ENCODE measurements at regions not wholly inside any gene's neighbourhood (a gene's known extent, or its start where the extent isn't known, plus 50 kb on each side); places are given as distances from the start of the nearest gene placed in this dataset.

DNA sequence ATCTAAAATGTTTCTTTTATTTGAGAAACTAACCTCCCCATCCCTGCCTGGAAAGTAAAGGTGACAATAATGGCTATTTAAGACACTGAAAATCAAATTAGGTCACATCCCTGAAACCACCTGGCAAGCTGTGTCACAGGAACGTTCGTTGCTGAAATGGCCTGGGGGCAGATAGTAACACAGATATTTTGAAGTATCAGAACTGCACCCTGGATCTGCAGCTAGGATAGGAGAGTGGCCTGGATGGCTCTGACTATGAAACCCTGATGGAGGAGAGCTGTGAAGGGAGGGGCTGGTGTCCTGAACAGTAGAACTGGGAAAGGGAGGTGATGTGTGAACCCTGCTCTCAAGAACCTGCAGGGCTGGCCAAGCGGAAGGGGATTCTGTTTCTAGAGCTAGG lies 648.3 kb upstream of the CFAP20DC start:
- TF ChIP-seq TAF1 (IDR thresholded peaks at IDR 0.05; ENCODE audit: borderline replicate concordance, low read depth, low read length): no peak
- TF ChIP-seq POLR2A (IDR thresholded peaks at IDR 0.05; ENCODE audit: low read depth, low read length): no peak
- no peak for TF ChIP-seq POLR2AphosphoS5 (IDR thresholded peaks at IDR 0.05; ENCODE audit: low read depth, low read length)
- DNase-seq (ENCODE audit: insufficient read length) (no peak), FAIRE-seq (no peak)

DNA sequence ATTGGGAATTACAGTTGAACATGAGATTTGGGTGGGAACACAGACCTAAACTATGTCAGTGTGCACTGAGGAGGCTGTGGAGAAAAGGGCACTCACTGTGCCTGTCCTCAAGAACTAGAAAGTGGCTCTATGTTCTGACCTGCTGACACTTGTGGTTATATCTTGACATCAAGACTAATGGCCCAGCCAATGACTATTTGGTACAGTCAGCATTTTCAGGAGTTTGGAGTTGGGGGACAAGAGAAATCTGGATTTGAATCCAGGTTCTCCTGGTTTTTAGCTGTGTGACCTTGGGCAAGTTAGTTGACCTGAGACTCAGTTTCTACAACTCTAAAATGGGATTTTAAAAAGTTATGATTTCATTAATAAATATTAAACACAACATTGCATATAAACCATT lies 647.0 kb upstream of the CFAP20DC start:
- no peak for FAIRE-seq
- no peak for DNase-seq (ENCODE audit: insufficient read length)
- TF ChIP-seq POLR2AphosphoS5 (IDR thresholded peaks at IDR 0.05; ENCODE audit: low read depth, low read length): no peak
- no peak for TF ChIP-seq POLR2A (IDR thresholded peaks at IDR 0.05; ENCODE audit: low read depth, low read length)
- no peak for TF ChIP-seq TAF1 (IDR thresholded peaks at IDR 0.05; ENCODE audit: borderline replicate concordance, low read depth, low read length)

DNA sequence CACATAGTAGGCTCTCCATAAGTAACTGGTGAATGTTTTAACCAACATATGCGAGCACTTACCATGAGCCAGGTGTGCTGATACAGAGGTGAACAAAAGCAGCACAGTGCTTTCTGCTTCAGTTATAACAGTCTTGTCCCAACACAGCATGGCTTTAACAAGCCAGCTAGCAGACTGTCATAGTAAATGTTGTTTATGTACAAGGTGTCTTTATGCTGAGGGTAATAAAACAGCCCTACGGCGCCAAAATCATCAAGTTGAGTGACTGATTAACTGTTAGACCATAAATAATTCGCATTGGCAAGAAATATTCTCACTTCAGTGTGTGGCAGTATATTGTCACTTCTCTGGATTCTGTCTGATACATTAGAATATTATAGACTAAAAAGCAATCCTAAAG lies 646.0 kb upstream of the CFAP20DC start:
- DNase-seq (ENCODE audit: insufficient read length) (no peak), FAIRE-seq (no peak)
- no peak for TF ChIP-seq POLR2AphosphoS5 (IDR thresholded peaks at IDR 0.05; ENCODE audit: low read depth, low read length)
- no peak for TF ChIP-seq TAF1 (IDR thresholded peaks at IDR 0.05; ENCODE audit: borderline replicate concordance, low read depth, low read length)
- TF ChIP-seq POLR2A (IDR thresholded peaks at IDR 0.05; ENCODE audit: low read depth, low read length): no peak

DNA sequence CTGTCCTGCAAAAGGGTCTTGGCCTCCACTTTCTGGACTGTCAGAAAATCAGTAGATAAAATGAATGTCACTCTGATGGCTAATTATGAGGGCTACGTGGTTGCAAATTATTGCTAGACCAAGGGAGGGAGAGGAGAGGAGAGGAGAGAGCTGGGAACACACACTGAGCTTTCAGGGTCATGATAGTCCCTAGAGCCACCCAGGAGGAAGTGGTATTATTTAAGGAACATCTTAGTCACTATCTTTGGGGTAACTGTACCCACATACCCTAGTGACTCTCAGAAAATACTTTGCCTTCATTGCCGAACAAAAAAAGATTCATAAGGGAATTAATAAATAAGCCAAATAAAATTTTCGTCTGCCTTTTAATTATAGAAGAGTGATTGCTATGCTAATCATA lies 642.3 kb upstream of the CFAP20DC start:
- TF ChIP-seq TAF1 (IDR thresholded peaks at IDR 0.05; ENCODE audit: borderline replicate concordance, low read depth, low read length): no peak
- no peak for TF ChIP-seq POLR2AphosphoS5 (IDR thresholded peaks at IDR 0.05; ENCODE audit: low read depth, low read length)
- no peak for TF ChIP-seq POLR2A (IDR thresholded peaks at IDR 0.05; ENCODE audit: low read depth, low read length)
- DNase-seq (ENCODE audit: insufficient read length) (no peak), FAIRE-seq (no peak)

DNA sequence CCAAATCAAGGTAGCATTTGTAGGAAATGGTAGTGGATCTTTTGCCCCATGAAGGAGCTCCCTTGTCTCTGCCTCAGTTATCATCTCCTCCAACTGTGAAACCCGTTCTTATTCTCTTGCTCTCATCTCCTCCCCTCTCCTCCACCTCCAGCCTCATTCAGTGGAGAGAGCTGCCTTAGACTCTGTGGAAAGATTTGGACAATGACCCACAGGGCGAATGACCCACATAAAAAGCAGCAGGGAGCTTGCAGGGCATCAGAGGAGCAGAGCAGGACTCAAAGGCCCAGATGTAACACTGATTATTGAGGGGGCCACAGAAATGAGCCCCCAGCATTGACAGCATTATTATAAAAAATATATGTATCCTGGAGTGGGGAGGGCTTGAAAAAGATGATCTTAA lies 641.1 kb upstream of the CFAP20DC start:
- TF ChIP-seq POLR2A (IDR thresholded peaks at IDR 0.05; ENCODE audit: low read depth, low read length): no peak
- no peak for TF ChIP-seq TAF1 (IDR thresholded peaks at IDR 0.05; ENCODE audit: borderline replicate concordance, low read depth, low read length)
- no peak for TF ChIP-seq POLR2AphosphoS5 (IDR thresholded peaks at IDR 0.05; ENCODE audit: low read depth, low read length)
- FAIRE-seq (no peak), DNase-seq (ENCODE audit: insufficient read length) (no peak)

DNA sequence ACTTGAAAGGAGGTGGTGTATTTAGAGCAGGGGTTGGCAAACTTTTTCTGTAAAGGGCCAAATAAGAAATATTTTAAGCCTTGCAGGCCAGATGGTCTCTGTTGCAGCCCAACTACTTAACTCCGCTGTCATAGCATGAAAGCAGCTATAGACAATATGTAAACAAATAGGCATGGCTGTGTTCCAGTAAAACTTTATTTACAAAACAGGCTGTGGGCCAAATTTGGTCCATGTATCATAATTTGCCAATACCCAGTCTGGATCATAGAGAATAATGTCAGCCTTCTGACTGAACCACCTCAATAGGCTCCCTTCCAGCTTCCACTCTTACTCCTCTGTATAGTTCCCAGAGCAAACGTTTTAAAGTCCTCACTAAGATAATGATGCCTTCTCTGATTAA lies 638.8 kb upstream of the CFAP20DC start:
- no peak for DNase-seq (ENCODE audit: insufficient read length)
- TF ChIP-seq POLR2AphosphoS5 (IDR thresholded peaks at IDR 0.05; ENCODE audit: low read depth, low read length): no peak
- TF ChIP-seq TAF1 (IDR thresholded peaks at IDR 0.05; ENCODE audit: borderline replicate concordance, low read depth, low read length): no peak
- TF ChIP-seq POLR2A (IDR thresholded peaks at IDR 0.05; ENCODE audit: low read depth, low read length): no peak
- FAIRE-seq: no peak

DNA sequence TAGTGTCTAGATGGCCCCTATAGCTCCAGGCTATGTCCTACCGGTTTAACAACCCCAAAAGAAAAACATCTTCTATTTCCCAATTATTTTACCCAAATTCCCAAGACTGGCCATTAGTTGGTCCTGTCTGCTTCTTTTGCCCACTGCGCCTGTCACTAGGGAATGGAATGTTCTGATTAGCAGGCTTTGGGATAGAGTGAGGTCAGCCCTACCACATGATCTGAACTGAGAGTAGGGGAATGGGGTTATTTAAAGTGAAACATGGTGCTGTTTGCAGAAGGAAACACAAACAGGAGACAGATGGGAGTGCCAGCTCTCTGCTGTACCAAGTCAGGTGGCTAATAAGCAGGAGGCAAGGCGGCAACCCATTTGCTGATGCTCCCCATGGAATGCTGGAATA lies 635.6 kb upstream of the CFAP20DC start:
- FAIRE-seq: no peak
- TF ChIP-seq TAF1 (IDR thresholded peaks at IDR 0.05; ENCODE audit: borderline replicate concordance, low read depth, low read length) (no peak), POLR2AphosphoS5 (IDR thresholded peaks at IDR 0.05; ENCODE audit: low read depth, low read length) (no peak), POLR2A (IDR thresholded peaks at IDR 0.05; ENCODE audit: low read depth, low read length) (no peak)
- DNase-seq (ENCODE audit: insufficient read length): no peak

DNA sequence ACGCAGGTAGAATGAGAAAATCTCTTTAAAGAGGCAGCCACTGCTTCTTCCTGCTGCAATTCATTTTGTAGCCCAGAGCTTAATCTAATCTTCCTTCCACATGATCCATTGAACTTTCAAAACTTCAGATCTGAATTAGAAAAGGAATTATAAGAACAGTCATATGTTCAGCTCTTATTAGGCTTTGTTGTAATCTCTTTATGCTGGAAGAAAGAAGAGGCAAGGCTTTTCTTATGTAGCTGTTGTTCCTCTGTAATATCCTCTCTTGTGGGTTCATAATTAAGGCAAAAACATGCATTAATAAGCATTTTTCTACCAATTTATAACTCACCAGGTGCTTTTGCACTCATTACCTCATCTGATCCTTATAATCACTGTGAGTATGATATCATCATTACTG lies 634.9 kb upstream of the CFAP20DC start:
- TF ChIP-seq POLR2A (IDR thresholded peaks at IDR 0.05; ENCODE audit: low read depth, low read length) (no peak), POLR2AphosphoS5 (IDR thresholded peaks at IDR 0.05; ENCODE audit: low read depth, low read length) (no peak), TAF1 (IDR thresholded peaks at IDR 0.05; ENCODE audit: borderline replicate concordance, low read depth, low read length) (no peak)
- FAIRE-seq (no peak), DNase-seq (ENCODE audit: insufficient read length) (no peak)

DNA sequence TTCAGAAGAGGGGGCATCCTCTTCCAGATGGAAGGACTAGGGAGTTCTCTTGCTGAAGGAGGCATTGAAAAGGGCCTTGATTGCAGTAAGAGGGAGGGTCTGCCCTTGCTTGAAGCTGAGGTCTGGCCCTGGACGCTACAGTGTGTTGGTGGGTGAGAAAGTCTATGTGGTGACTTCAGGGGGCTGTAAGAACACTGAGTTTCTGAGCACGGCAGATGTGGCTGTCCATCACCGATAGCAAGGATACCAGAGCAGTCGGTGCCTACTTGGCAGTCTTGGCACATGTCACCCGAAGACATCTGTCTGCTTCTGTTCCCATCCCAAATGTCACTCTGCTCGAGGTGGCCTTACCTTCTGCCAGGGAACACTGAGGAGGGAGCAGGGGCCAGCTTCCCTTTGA lies 631.1 kb upstream of the CFAP20DC start:
- DNase-seq (ENCODE audit: insufficient read length): no peak
- FAIRE-seq: no peak
- no peak for TF ChIP-seq TAF1 (IDR thresholded peaks at IDR 0.05; ENCODE audit: borderline replicate concordance, low read depth, low read length)
- no peak for TF ChIP-seq POLR2AphosphoS5 (IDR thresholded peaks at IDR 0.05; ENCODE audit: low read depth, low read length)
- no peak for TF ChIP-seq POLR2A (IDR thresholded peaks at IDR 0.05; ENCODE audit: low read depth, low read length)

DNA sequence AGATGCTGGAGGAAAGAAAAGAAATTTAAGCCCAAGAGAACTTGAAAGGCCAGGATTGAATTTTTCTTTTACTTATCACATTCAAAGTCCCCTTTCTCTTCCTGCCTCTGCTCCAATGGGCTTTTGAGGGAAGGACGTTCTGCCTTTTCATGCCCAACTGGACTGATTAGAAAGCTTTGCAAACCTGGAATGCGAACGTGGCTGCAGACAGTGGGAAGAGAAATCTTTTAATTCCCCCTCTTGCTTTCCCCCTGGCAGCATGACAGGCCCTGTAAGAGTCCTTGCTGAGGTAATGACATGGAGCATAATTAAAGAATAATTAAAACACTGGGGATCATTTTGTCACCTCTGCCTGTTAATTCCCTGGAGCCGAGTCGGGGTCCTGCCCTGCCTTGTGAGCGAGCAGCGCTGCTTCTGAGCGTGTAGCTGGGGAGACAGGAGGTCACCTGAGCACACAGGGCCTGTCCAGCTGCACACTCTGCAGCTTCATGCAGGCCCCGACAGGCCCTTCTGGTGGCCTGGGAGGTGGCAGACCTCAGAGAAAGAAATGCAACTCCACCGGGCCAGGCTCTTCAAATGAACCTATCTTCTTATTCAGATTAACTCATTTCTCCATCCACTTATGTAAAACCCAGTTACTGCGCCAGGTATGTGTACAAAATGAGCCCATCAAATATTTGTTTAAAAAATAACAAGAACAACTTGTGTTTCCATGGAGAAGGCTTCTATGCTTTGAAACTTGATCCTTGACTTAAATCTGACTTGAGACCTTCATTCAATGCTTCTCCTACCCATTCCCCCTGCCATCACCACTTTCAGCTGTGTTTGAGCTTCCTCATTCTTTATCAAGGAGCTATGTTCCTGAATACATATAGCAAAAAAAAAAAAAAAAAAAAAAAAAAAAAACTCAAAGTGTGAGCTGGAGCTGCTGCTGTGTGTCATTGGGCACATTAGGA lies 628.2 kb upstream of the CFAP20DC start:
- DNase-seq (ENCODE audit: insufficient read length) (no peak), FAIRE-seq (no peak)
- TF ChIP-seq POLR2AphosphoS5 (IDR thresholded peaks at IDR 0.05; ENCODE audit: low read depth, low read length) (no peak), TAF1 (IDR thresholded peaks at IDR 0.05; ENCODE audit: borderline replicate concordance, low read depth, low read length) (no peak), POLR2A (IDR thresholded peaks at IDR 0.05; ENCODE audit: low read depth, low read length) (no peak)

DNA sequence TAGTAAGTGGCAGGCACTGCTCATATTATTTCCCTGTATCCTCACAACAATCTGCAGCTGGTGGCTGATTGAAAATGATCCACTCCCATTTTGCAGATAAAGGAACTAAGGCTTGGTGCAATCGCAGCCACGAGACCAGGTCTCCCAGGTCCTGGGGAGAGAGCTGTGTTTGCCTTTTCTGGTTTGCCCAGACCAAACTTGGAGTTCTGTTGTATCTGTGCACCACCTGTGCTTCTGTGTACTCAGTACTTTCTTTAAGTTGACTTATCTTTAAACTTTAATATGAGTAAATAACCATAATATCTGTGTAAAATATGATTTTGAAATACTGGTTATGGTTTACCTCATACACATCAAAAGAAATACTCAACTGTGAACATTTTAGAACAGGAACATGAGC lies 625.7 kb upstream of the CFAP20DC start:
- TF ChIP-seq TAF1 (IDR thresholded peaks at IDR 0.05; ENCODE audit: borderline replicate concordance, low read depth, low read length) (no peak), POLR2A (IDR thresholded peaks at IDR 0.05; ENCODE audit: low read depth, low read length) (no peak), POLR2AphosphoS5 (IDR thresholded peaks at IDR 0.05; ENCODE audit: low read depth, low read length) (no peak)
- FAIRE-seq: no peak
- no peak for DNase-seq (ENCODE audit: insufficient read length)

Measured in GM12892 (cell line).